ENCODE measurements at regions not wholly inside any gene's neighbourhood (a gene's known extent, or its start where the extent isn't known, plus 50 kb on each side); places are given as distances from the start of the nearest gene placed in this dataset.

DNA sequence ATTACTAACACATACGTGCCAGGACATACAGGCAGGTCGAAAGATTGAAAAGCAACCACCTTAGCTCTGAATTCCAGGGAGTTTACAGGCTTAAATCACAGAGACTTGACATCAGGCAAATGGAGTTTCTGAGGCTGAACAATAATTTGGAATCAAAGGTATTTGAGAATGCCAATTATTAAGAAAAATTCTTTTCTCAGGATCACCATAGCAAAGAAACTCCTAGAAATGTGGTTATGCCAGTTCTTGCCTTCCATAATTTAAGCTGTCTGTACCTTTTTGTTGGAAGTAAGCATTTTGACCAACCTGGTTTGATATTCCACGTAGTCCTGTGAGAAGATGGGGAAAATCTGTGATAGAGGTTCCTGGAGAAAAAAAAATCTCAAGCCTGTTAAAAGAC is 312.4 kb upstream of the SMARCA2 start:
- DNase-seq (no peak), ATAC-seq (ENCODE audit: low FRiP score in 2 of 2) (no peak)
- no peak overlapping the region for H3K4me3 ChIP-seq
- TF ChIP-seq POLR2AphosphoS5 (IDR thresholded peaks at IDR 0.05) (no peak), POLR2A (IDR thresholded peaks at IDR 0.05) (no peak), EP300 (IDR thresholded peaks at IDR 0.05) (no peak)
- TF ChIP-seq, protein P1, sequence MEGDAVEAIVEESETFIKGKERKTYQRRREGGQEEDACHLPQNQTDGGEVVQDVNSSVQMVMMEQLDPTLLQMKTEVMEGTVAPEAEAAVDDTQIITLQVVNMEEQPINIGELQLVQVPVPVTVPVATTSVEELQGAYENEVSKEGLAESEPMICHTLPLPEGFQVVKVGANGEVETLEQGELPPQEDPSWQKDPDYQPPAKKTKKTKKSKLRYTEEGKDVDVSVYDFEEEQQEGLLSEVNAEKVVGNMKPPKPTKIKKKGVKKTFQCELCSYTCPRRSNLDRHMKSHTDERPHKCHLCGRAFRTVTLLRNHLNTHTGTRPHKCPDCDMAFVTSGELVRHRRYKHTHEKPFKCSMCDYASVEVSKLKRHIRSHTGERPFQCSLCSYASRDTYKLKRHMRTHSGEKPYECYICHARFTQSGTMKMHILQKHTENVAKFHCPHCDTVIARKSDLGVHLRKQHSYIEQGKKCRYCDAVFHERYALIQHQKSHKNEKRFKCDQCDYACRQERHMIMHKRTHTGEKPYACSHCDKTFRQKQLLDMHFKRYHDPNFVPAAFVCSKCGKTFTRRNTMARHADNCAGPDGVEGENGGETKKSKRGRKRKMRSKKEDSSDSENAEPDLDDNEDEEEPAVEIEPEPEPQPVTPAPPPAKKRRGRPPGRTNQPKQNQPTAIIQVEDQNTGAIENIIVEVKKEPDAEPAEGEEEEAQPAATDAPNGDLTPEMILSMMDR (IDR thresholded peaks at IDR 0.05), result no peak
- no peak overlapping the region for H3K27ac ChIP-seq
- H3K9me3 ChIP-seq, result no peaks in the 10 kb centered on the region
- no peaks in the 10 kb centered on the region for H3K36me3 ChIP-seq
- no peaks in the 10 kb centered on the region for H3K27me3 ChIP-seq
- H3K4me1 ChIP-seq, result no peaks in the 10 kb centered on the region
- 78 to 84% methylated on average over 3 of the region's 3 CpGs for WGBS, 2 donors

DNA sequence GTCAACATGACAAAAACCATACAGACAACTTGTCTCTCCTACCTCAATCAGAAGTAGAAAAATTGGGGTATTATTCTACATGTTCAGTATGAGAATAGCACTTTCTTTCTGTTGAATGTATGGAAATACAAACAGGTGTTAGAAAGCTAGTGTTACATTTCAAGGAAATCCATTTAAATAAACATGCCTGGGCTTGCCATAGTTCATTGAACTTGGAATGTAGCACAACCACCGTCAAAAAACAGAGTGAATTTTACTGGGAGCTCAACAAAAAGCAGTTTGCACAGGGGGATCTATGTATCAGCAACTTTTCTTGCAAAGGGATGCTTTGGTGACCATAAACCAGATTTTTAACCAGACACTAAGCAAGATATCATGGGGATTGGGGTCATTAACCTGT is 307.9 kb upstream of the SMARCA2 start:
- ATAC-seq (ENCODE audit: low FRiP score in 2 of 2) (no peak), DNase-seq (no peak)
- H3K9me3 ChIP-seq, result no peaks in the 10 kb centered on the region
- H3K4me1 ChIP-seq, result no peaks in the 10 kb centered on the region
- WGBS, 2 donors, result 43 to 67% methylated on average over 1 of the region's 1 CpG
- TF ChIP-seq EP300 (IDR thresholded peaks at IDR 0.05) (no peak), POLR2A (IDR thresholded peaks at IDR 0.05) (no peak), POLR2AphosphoS5 (IDR thresholded peaks at IDR 0.05) (no peak)
- TF ChIP-seq, protein P1 (IDR thresholded peaks at IDR 0.05), result no peak
- H3K36me3 ChIP-seq, result no peaks in the 10 kb centered on the region
- no peaks in the 10 kb centered on the region for H3K27me3 ChIP-seq
- no peak overlapping the region for H3K4me3 ChIP-seq
- no peak overlapping the region for H3K27ac ChIP-seq

DNA sequence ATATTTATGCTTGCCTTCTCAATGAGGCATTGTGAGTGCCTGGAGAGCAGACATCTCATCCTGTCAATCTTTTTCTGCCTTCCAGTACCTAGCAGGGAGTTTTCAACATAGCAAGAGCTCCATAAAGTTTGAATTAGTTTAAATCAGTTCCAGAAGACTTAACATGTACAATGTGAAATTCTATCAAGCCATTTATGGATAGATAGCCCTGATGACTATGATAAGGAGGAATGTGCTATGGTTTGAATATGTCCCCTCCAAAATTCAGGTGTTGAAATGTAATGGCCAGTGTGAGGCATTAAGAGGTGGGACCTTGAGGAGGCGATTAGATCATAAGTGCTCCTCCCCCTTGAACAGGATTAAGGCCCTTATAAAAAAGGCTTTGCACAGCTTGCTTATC is 306.9 kb upstream of the SMARCA2 start:
- Histone ChIP-seq H3K36me3 (no peaks in the 10 kb centered on the region), H3K4me1 (no peaks in the 10 kb centered on the region), H3K9me3 (no peaks in the 10 kb centered on the region), H3K4me3 (no peak overlapping the region), H3K27me3 (no peaks in the 10 kb centered on the region), H3K27ac (no peak overlapping the region)
- no peak for ATAC-seq (ENCODE audit: low FRiP score in 2 of 2)
- no peak for DNase-seq
- TF ChIP-seq POLR2AphosphoS5 (IDR thresholded peaks at IDR 0.05) (no peak), EP300 (IDR thresholded peaks at IDR 0.05) (no peak), POLR2A (IDR thresholded peaks at IDR 0.05) (no peak)
- TF ChIP-seq, protein P1 (IDR thresholded peaks at IDR 0.05), result no peak
- WGBS, 2 donors, result 92 to 93% methylated on average over 1 of the region's 1 CpG

DNA sequence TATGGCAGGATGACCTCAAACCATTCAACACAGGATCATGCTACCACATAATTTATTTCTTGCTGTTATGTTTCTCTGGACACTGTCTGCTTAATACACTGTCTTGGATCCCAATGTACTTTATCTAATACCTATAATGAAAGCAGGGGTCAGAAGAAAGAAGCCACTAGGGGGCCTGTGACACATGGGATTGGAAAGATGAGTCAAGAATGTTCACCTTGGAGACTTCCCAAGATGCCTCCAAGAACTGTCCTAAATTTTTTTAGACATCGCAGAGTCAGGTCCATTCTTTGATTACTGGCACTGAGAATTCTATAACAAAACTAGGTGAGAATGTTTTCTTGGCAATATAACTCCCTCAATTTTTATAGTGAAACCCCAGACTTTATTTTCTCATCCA is 305.8 kb upstream of the SMARCA2 start:
- TF ChIP-seq, protein P1 (IDR thresholded peaks at IDR 0.05), result peak in 1 of 6 experiments; percentile 13
- TF ChIP-seq EP300 (IDR thresholded peaks at IDR 0.05) (no peak), POLR2A (IDR thresholded peaks at IDR 0.05) (no peak), POLR2AphosphoS5 (IDR thresholded peaks at IDR 0.05) (no peak)
- Histone ChIP-seq H3K36me3 (no peaks in the 10 kb centered on the region), H3K4me3 (no peak overlapping the region), H3K4me1 (no peaks in the 10 kb centered on the region), H3K9me3 (no peaks in the 10 kb centered on the region), H3K27me3 (no peaks in the 10 kb centered on the region), H3K27ac (no peak overlapping the region)
- ATAC-seq (ENCODE audit: low FRiP score in 2 of 2), result no peak
- WGBS, 2 donors, result 76 to 86% methylated on average over 1 of the region's 1 CpG
- no peak for DNase-seq

DNA sequence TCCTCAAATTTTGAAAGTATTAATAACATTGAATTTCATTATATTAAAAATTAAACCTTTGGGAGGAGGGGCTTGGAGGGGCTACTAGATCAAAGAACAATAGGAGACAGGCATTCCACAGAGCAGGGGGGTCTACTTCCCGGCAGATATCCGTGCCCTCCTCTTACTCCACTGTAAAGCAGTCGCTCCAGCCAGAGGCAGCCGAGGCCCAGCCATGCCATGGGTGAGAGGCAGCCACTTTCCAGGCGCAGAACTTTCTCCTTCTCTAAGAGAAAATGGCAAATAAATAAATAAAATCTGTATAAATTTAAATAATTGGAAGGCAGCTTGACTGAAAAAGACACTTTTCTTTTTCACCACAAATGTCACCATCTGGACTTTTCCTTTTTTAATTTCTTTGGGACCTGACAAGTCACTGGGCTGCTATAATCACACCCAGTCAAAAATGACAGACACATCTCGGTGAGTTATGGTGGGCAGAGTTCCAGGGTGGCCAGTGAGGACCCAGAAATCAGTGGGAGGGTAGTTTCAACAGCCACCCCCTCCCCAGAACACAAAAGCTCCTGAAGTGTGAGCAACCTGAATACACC is 302.2 kb upstream of the SMARCA2 start:
- no peak for TF ChIP-seq POLR2AphosphoS5 (IDR thresholded peaks at IDR 0.05)
- no peak for TF ChIP-seq EP300 (IDR thresholded peaks at IDR 0.05)
- TF ChIP-seq POLR2A (IDR thresholded peaks at IDR 0.05), result no peak
- TF ChIP-seq, protein P1 (IDR thresholded peaks at IDR 0.05), result no peak
- Histone ChIP-seq H3K9me3 (no peaks in the 10 kb centered on the region), H3K27me3 (no peaks in the 10 kb centered on the region), H3K27ac (no peak overlapping the region), H3K4me1 (no peaks in the 10 kb centered on the region), H3K4me3 (no peak overlapping the region), H3K36me3 (no peaks in the 10 kb centered on the region)
- no peak for ATAC-seq (ENCODE audit: low FRiP score in 2 of 2)
- DNase-seq, result peak in 1 of 2 donors; percentile 27
- 62 to 76% methylated on average over 6 of the region's 6 CpGs for WGBS, 2 donors
